ENCODE measurements at regions not wholly inside any gene's neighbourhood (a gene's known extent, or its start where the extent isn't known, plus 50 kb on each side); places are given as distances from the start of the nearest gene placed in this dataset.

DNA sequence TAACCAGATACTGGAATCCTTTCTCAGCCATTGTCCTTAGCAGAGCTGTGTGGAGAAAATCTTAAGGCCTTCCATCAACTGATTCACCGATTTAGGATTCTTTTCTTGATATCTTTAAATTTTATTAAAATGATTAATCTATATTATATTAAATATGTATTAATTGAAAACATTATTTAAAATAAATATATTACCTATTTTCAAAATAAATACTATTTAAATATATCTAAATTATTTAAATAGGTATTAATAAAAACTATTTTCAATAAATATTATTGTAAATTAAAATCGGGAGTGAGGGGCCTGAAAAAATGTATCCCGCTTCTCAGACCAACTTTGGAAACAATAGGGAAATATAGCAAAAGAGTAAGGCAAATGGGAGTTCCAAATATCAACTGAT, 94.0 kb upstream of the HPF1 start:
- SMC1A ChIA-PET (ENCODE audit: uncharacterized antibody, unreplicated experiment): no interaction called here
- no peak for FAIRE-seq
- TF ChIP-seq NBN (IDR thresholded peaks at IDR 0.05) (no peak), RFX5 (IDR thresholded peaks at IDR 0.05; ENCODE audit: low read depth, low read length) (no peak), MEF2A (IDR thresholded peaks at IDR 0.05; ENCODE audit: insufficient read depth, low read depth, low read length) (no peak), CTCF (IDR thresholded peaks at IDR 0.05 in 2 of 3, conservative IDR thresholded peaks at IDR 0.05 in 1 of 3; ENCODE audit: control insufficient read depth in 2 of 3, extremely low read depth in 1 of 3, insufficient read depth in 1 of 3, low read depth in 3 of 3, low read length in 3 of 3) (no peak), HDAC6 (IDR thresholded peaks at IDR 0.05; ENCODE audit: unreplicated experiment) (no peak), HSF1 (IDR thresholded peaks at IDR 0.05; ENCODE audit: low read depth, low read length) (no peak), WRNIP1 (IDR thresholded peaks at IDR 0.05; ENCODE audit: borderline replicate concordance, low read depth, low read length) (no peak), YBX1 (IDR thresholded peaks at IDR 0.05) (no peak), NKRF (conservative IDR thresholded peaks at IDR 0.05) (no peak), PAX8 (IDR thresholded peaks at IDR 0.05) (no peak), IKZF1 (conservative IDR thresholded peaks at IDR 0.05) (no peak), SKIL (IDR thresholded peaks at IDR 0.05; ENCODE audit: low read depth, poor library complexity, severe bottlenecking) (no peak), YY1 (IDR thresholded peaks at IDR 0.05; ENCODE audit: low read depth, low read length) (no peak)
- TF ChIP-seq, protein P1, sequence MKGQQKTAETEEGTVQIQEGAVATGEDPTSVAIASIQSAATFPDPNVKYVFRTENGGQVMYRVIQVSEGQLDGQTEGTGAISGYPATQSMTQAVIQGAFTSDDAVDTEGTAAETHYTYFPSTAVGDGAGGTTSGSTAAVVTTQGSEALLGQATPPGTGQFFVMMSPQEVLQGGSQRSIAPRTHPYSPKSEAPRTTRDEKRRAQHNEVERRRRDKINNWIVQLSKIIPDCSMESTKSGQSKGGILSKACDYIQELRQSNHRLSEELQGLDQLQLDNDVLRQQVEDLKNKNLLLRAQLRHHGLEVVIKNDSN (IDR thresholded peaks at IDR 0.05; ENCODE audit: borderline replicate concordance, extremely low read length, insufficient read depth, low read depth, low read length): no peak
- no peak overlapping the region for H3K9ac ChIP-seq (ENCODE audit: control insufficient read depth, insufficient read depth, low read length)
- in situ Hi-C loops (cut with MboI): no loop called here
- H3K79me2 ChIP-seq (ENCODE audit: control insufficient read depth, insufficient read depth, low read length): no peaks in the 10 kb centered on the region
- POLR2A ChIA-PET: no interaction called here
- no peak overlapping the region for H3K4me3 ChIP-seq
- no peak for DNase-seq (ENCODE audit: low read depth, low spot score)
- no peaks in the 10 kb centered on the region for H3K4me1 ChIP-seq (ENCODE audit: control insufficient read depth, insufficient read depth, low read length)
- H4K20me1 ChIP-seq (ENCODE audit: control insufficient read depth, insufficient read depth): no peaks in the 10 kb centered on the region
- no peak overlapping the region for H2AFZ ChIP-seq (ENCODE audit: control insufficient read depth, low read depth, low read length)
- intact Hi-C loops (cut with micrococcal nuclease; ENCODE audit: unreplicated experiment): no loop called here
- H3K4me2 ChIP-seq (ENCODE audit: control insufficient read depth, insufficient read depth): no peak overlapping the region
- 2% methylated on average over 3 of the region's 3 CpGs for WGBS (ENCODE audit: insufficient coverage, insufficient replicate concordance, low lambda C conversion rate, missing lambda C conversion rate)
- H3K27ac ChIP-seq (ENCODE audit: control insufficient read depth, insufficient read depth): no peak overlapping the region
- BruUV-seq (replicated peaks): no TSS peak
- ATAC-seq: no peak
- no peaks in the 10 kb centered on the region for H3K9me3 ChIP-seq (replicated peaks; ENCODE audit: control insufficient read depth, insufficient read depth, low read length)
- CTCF ChIA-PET: no interaction called here
- H3K27me3 ChIP-seq (replicated peaks in 1 of 2; ENCODE audit: control insufficient read depth in 2 of 2, insufficient read depth in 2 of 2, low read length in 1 of 2): no peaks in the 10 kb centered on the region
- no peaks in the 10 kb centered on the region for H3K36me3 ChIP-seq (ENCODE audit: control insufficient read depth in 2 of 2, insufficient read depth in 2 of 2, low read length in 1 of 2)
- RAD21 ChIA-PET (ENCODE audit: unreplicated experiment): no interaction called here

All from GM12878 (cell line).